HG02798 (cell line): ENCODE measurements at regions not wholly inside any gene's neighbourhood (a gene's known extent, or its start where the extent isn't known, plus 50 kb on each side); places are given as distances from the start of the nearest gene placed in this dataset.
A peak's percentile ranks its signal among the peaks of the same experiment; 100 is the strongest.
"Not testable (repeated sequence)": the region's sequence is repeated elsewhere in the genome, so short reads cannot be mapped to it uniquely, and the experiment has no call there.

Experiments used
- ATAC-seq: cut with Tn5 transposase; IDR thresholded peaks from one replicate; pipeline ENCODE4 v1.9.1; 2021; ENCODE audit warnings: mild to moderate bottlenecking; ENCODE audit not compliant: unreplicated experiment, poor library complexity

GRCh38 chr19:23984911-23985310 is 70.2 kb downstream of the ZNF726 start:
- not testable (repeated sequence) for ATAC-seq

- ATAC-seq, result no peak
Measured at GRCh38 chr19:23986623-23987022, 71.9 kb downstream of the ZNF726 start.

GRCh38 chr19:23991170-23991569 is 76.5 kb downstream of the ZNF726 start:
- no peak for ATAC-seq

GRCh38 chr19:23992348-23992747 is 77.7 kb downstream of the ZNF726 start:
- ATAC-seq, result no peak

- ATAC-seq, result no peak
Measured at GRCh38 chr19:23993440-23993839, 78.8 kb downstream of the ZNF726 start.

- no peak for ATAC-seq
Measured at GRCh38 chr19:23996549-23996948, 81.9 kb downstream of the ZNF726 start.

GRCh38 chr19:23998568-23998967 is 83.9 kb downstream of the ZNF726 start:
- ATAC-seq, result no peak

- no peak for ATAC-seq
Measured at GRCh38 chr19:23999821-24000610, 85.3 kb downstream of the ZNF726 start.

GRCh38 chr19:24000656-24001055 is 86.0 kb downstream of the ZNF726 start:
- no peak for ATAC-seq

- ATAC-seq, result no peak
Measured at GRCh38 chr19:24002256-24002945, 84.6 kb upstream of the ZNF254 start.

- no peak for ATAC-seq
Measured at GRCh38 chr19:24003537-24003936, 83.5 kb upstream of the ZNF254 start.

GRCh38 chr19:24004166-24004565 is 82.8 kb upstream of the ZNF254 start:
- ATAC-seq, result no peak

- no peak for ATAC-seq
Measured at GRCh38 chr19:24029941-24030636, 56.9 kb upstream of the ZNF254 start.

GRCh38 chr19:24032651-24033050 is 54.3 kb upstream of the ZNF254 start:
- no peak for ATAC-seq

- ATAC-seq, result peak; percentile 95
Measured at GRCh38 chr19:24033301-24033962, 53.6 kb upstream of the ZNF254 start.

- peak; percentile 19 for ATAC-seq
Measured at GRCh38 chr19:24033963-24034342, 53.0 kb upstream of the ZNF254 start.

GRCh38 chr19:24035261-24035880 is 51.6 kb upstream of the ZNF254 start:
- not testable (repeated sequence) for ATAC-seq
